T47D (cell line): ENCODE measurements at regions not wholly inside any gene's neighbourhood (a gene's known extent, or its start where the extent isn't known, plus 50 kb on each side); places are given as distances from the start of the nearest gene placed in this dataset.
"Not testable (repeated sequence)": the region's sequence is repeated elsewhere in the genome, so short reads cannot be mapped to it uniquely, and the experiment has no call there.

Experiments used
- DNase-seq, 2 experiments: peaks; one replicate each; pipeline versions ENCODE4 v3.0.0 to v3.0.0-alpha.2; 2011 to 2012; ENCODE audit warnings: low read depth in 1 of 2, low spot score in 1 of 2
- JUND ChIP-seq: IDR thresholded peaks from 2 replicates; pipeline ENCODE4 v1.6.1; 2012; ENCODE audit warnings: low read depth
- in situ Hi-C: cut with HindIII; loops from 2 replicates; pipeline ENCODE4 v1.10.0; 2016; ENCODE audit warnings: low sequenced_read_pairs, low pct_unique_long_range_greater_than_20kb

GRCh38 chr1:232319518-232320210 is 310.3 kb downstream of the SIPA1L2 start:
- no peak for TF ChIP-seq JUND
- no peak for DNase-seq
- in situ Hi-C loops = no loop called here

DNA sequence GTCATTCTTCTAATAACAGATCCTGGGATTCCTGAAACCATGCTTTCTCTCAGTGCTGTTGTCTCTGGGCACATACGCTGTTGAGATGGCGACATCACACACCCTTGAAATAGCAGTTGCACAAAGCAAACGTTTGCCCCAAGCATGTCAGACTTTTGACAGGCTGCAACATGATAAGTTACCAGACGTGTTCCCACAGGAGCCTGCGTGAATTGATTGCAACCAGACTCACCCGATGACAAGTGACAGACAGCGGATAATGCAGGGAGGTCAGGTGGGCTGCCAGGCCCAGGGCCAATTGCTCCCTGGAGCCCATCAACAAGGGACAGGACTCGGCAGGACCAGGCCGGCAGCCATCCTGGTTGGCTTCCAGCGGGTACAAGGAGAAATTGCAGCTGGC is 310.9 kb downstream of the SIPA1L2 start:
- TF ChIP-seq JUND = no peak
- DNase-seq = no peak
- in situ Hi-C loops = no loop called here

DNA sequence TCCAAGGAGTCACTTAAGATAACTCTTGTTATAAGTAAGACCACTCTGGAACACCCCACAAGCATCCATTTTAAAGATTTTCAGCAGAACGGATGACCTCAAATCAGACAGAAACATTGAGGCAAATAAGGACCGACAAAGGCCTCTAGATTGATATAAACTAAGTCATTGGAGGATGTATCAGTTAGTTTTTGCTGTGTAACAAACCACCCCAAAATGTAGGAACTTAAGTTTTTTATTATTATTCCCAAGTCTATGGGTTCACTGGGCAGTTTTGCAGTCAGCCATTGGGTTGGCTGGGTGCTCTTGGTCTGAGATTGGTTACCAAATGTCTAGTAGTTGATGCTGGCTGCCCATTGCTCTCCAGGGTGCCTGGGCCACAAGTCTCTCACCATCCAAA is 311.8 kb downstream of the SIPA1L2 start:
- DNase-seq = no peak
- no peak for TF ChIP-seq JUND
- in situ Hi-C loops = no loop called here

DNA sequence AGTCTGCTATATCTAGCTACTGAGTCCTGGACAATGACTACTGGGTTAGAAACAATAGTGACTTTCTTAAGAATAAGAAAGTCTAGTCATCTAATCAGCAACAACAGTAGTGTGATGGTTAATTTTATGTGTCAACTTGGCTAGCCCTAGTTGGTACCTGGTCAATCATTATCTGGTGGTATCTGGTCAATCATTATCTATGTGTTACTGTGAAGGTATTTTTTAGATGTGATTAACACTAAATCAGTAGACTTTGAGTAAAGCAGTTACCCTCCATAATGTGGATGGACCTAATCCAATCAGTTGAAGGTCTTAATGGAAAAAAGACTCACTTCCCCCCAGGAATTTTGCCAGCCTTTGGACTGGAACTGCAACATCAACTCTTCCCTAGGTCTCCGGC is 312.6 kb downstream of the SIPA1L2 start:
- in situ Hi-C loops = no loop called here
- DNase-seq = no peak
- no peak for TF ChIP-seq JUND

DNA sequence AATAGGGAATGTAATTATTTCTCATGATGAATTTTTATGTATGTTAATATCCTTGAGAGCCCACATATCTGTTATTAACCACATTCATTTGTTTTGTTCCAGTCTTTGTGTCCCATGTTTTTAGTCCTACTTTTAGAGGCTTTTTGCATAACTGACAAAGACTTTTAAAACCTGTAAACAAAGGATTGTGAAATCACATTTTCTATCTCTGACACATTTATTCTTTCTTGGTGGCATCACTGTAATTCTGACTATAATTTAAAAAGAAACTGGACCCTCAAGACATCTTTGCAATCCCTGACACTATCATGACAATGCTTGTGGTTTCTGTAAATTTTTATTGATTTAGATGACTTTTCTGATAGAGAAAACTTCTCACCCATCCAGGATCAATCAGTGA is 313.1 kb downstream of the SIPA1L2 start:
- in situ Hi-C loops = no loop called here
- TF ChIP-seq JUND = no peak
- DNase-seq = no peak

DNA sequence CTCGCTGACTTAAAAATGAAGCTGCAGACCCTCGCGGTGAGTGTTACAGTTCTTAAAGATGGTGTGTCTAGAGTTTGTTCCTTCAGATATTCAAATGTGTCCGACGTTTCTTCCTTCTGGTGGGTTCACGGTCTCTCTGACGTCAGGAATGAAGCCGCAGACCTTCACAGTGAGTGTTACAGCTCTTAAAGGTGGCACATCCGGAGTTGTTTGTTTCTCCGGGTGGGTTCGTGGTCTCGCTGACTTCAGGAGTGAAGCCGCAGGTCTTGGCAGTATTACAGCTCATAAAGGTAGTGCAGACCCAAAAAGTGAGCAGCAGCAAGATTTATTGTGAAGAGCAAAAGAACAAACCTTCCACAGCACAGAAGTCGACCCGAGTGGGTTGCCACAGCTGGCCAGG is 316.1 kb downstream of the SIPA1L2 start:
- in situ Hi-C loops, DNase-seq: not testable (repeated sequence)

GRCh38 chr1:232310541-232310940 is 319.4 kb downstream of the SIPA1L2 start:
- in situ Hi-C loops = no loop called here
- no peak for TF ChIP-seq JUND
- DNase-seq = no peak

DNA sequence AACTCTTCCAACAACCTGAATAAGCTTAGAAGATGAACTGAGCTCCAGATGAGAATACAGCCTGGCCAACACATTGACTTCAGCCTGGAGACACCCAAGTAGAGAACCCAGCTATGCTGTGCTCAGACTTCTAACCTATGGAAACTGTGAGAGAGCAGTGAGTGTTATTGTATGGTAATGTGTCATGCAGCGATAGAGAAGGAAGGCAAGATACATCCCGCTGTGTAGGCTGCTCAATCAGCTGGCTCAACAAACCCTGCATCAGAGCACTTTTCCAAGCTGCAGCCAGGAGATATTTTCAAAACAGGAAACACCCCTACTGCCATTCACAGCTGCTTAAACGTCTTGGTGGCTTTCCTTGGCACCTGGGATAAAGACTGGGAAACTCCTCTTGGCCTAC is 321.3 kb downstream of the SIPA1L2 start:
- in situ Hi-C loops = no loop called here
- DNase-seq = no peak
- no peak for TF ChIP-seq JUND

GRCh38 chr1:232307296-232308017 is 322.5 kb downstream of the SIPA1L2 start:
- no peak for DNase-seq
- in situ Hi-C loops = no loop called here
- no peak for TF ChIP-seq JUND

GRCh38 chr1:232306269-232306961 is 323.5 kb downstream of the SIPA1L2 start:
- peak in 1 of 2 experiments; percentile 45 for DNase-seq
- in situ Hi-C loops = no loop called here
- TF ChIP-seq JUND = no peak

DNA sequence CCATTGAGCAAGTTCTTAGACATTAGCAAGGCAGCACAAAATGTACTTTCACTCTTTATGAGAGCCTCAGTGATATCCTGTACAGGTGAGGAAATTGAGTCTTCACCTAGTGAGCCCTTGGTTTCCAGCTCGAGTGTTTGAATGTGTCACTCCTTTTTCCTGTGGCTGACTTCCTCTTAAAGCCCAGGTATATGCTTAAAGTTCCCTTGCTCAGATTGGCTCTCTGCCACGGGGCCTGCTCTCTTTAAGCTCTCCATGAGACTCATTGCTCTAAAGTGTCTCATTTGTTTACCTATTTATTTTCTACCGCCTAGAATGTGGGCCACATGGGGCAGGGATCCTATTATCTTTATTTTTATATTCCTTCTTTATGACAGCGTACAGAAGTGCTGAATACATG is 324.9 kb downstream of the SIPA1L2 start:
- in situ Hi-C loops = no loop called here
- TF ChIP-seq JUND = no peak
- DNase-seq = no peak

DNA sequence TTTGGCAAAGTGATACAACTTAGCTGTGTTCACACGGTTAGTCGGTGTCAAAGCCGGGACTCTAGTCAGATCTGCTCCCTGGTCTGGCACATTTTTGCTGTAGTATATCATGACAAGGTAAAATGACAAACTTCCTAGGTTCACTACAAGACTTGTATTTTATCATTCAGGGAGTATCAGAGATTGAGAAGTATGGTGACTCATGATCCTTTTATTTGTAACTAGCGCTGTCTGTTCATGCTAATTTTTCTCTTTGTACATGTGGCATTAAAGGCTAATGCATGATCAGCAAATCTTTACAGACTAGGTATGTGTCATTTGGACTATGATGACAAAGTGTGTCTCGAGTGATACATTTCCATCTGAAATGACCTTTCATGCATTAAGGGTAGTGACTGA is 326.7 kb downstream of the SIPA1L2 start:
- DNase-seq = no peak
- no peak for TF ChIP-seq JUND
- in situ Hi-C loops = no loop called here
